ENCODE measurements at regions not wholly inside any gene's neighbourhood (a gene's known extent, or its start where the extent isn't known, plus 50 kb on each side); places are given as distances from the start of the nearest gene placed in this dataset.
A peak's percentile ranks its signal among the peaks of the same experiment; 100 is the strongest.

GRCh38 chr2:184199274-184199673, 399.1 kb upstream of the ZNF804A start:
- no peak for DNase-seq (ENCODE audit: low read depth)

- DNase-seq (ENCODE audit: low read depth) = no peak
Measured at GRCh38 chr2:184201246-184201645, 397.1 kb upstream of the ZNF804A start.

DNA sequence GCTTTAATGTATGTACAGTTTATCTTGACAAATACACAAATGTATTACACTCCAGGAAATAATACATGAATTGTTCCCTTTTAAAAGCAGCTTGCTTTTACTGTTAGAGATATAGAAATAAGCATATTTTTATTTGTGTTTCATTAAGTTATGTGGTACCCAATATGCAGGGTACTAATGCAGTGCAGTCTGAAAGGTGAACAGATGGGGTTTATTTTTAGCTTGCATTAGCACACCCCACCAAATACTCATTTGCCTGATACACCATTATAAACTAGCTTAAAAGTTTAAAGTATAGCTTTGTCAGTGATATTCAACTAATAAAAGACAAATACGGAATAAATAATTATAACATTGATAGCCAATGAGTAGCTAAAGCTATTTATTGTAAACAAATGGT, 394.7 kb upstream of the ZNF804A start:
- no peak for DNase-seq (ENCODE audit: low read depth)

DNA sequence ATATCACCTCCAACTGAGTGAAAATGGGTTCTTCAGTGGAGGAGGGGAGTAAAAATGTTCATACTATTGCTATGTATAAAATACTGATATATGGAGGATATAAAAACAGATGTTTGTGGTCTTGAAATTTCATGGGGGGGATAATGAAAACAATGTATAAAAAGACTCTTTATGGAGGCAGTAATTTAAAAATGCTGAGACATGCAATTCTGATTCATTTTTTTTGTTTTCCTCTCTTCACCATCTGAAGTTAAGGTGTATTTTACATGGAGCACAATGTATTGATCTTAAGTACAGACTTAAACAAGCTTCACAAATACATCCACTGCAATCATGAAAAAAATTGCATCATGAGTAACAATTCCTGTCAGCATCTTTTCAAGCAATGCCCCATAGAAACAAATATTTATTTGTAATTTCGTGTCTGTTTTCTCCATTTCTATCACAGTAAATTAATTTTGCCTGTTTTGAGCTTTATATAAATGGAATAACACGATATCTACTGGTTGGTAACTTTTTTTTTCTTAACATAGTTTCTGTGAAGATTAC, 393.2 kb upstream of the ZNF804A start:
- DNase-seq (ENCODE audit: low read depth) = no peak

DNA sequence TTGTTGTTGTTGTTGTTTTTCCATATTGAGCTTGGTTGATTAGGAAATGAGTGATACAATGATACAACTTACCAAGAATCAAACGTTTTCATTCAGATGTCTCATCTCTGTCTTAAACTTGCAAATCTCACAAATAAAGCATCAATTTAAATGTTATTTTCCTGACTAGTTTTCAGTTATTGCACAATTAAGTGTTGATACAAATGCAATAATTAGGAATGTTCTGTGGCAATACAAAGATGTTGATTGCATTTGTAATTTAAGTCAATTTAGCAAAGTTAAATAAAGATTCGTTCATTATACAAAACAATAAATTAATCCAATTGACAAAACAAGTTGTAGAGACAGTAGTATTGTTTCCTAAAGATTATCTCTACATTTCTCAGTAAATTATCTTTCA, 392.3 kb upstream of the ZNF804A start:
- no peak for DNase-seq (ENCODE audit: low read depth)

DNA sequence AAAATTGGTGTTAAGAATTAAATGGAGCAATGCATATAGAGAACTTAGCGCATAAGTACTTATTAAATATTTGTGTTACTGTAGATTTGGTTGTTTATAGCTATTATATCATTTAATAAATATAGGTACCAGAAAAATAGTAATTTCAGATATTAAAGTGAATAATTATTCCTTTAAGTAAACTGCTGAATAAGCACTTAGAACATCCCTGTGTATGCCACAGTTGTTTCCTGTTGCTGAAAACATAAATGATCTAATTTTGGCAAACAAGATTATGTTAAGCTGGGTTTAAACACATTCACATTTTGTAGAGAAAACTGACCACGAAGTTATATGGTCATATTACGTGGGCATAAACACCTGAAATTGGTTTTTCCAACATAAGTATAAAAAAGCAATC, 388.0 kb upstream of the ZNF804A start:
- no peak for DNase-seq (ENCODE audit: low read depth)

DNA sequence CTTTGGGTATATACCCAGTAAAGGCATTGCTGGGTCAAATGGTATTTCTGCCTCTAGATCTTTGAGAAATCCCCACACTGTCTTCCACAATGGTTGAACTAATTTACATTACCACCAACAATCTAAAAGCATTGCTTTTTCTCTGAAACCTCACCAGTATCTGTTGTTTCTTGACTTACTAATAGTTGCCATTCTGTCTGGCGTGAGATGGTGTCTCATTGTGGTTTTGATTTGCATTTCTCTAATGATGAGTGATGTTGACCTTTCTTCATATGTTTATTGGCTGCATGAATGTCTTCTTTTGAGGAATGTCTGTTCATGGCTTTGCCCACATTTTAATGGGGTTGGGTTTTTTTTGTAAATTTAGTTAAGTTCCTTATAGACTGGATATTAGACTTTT, 382.6 kb upstream of the ZNF804A start:
- DNase-seq (ENCODE audit: low read depth) = peak; percentile 3

- no peak for DNase-seq (ENCODE audit: low read depth)
Measured at GRCh38 chr2:184256611-184257010, 341.7 kb upstream of the ZNF804A start.

DNA sequence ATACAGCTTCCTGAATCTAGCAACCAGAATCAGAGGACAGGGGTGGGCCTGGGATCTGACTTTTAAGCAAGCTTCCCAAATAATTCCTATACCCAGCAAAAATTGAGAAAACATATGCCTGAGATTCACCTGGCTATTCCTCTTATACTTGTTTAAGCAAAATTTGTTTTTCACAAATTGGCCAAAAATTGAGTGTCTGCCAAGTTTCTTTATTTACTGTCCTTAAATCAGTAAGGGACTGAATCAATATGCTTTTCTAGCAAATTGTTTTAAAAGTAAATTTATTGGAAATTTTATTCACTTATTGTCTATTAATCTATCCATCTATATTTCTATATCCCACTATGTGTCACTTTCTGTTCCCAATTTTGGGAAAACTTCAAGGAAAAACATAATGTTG, 337.0 kb upstream of the ZNF804A start:
- DNase-seq (ENCODE audit: low read depth) = no peak

DNA sequence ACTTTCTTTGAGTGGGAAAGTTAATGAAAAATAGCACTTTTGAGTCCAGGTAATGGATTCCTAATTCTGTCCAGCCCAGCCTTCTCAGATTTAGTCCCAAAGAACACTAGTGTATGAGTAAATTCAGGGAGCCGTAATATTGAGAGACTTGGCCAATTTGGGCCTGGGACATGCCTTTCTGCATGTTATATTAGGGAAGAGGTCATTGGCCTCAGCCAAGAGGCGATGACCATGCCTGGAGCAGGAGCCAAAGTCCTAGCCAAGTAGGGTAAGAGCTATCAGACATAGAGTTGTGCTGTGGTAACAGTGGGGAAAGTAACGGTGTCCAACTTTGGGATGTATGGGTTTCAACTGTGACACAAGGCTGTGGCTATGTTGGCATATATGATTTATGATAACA, 336.5 kb upstream of the ZNF804A start:
- DNase-seq (ENCODE audit: low read depth) = no peak

DNA sequence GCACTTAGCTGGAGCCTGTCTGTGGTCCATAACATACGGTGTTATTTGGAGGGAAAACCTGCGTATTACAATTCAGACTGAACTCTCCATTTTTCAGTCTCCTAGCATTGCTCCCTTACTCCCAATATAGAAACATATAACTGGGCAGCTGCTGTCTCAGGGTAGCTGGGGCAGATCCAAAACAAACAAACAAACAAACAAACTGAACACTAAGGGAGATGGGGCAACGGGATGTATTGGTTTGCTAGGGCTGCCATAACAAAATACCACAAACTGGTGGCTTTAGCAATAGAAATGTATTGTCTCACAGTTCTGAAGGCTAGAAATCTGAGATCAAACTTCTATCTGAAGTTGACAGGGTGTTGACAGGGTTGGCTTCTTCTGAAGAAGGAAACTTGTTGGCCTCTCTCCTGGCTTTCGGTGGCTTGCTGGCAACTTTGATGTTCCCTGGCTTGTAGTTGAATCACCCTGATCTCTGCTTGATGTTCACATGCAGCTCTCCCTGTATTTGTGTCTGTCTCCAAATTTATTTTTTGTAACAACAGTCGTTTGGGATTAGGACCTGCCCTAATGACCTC, 329.3 kb upstream of the ZNF804A start:
- DNase-seq (ENCODE audit: low read depth) = no peak

- no peak for DNase-seq (ENCODE audit: low read depth)
Measured at GRCh38 chr2:184270660-184271059, 327.7 kb upstream of the ZNF804A start.

- DNase-seq (ENCODE audit: low read depth) = no peak
Measured at GRCh38 chr2:184272056-184272455, 326.3 kb upstream of the ZNF804A start.

- DNase-seq (ENCODE audit: low read depth) = no peak
Measured at GRCh38 chr2:184294831-184295230, 303.5 kb upstream of the ZNF804A start.

DNA sequence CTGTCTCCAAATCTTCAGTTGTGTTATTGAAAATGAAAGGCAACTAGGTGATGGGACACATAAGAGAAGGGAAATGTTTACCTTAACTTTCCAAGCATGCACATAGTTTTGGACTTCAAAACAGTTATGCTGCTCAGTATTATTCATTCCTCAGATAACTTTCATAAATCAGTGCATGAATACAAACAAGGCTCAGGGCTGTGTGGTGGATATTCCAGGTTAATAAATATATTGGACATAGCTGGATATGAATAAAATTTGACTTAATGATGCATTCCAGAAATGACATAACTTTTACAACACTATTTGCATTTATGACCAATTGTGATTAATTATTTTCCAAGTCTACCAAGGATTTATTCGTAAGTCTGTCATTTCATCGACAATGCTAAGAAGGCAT, 301.2 kb upstream of the ZNF804A start:
- DNase-seq (ENCODE audit: low read depth) = no peak

- DNase-seq (ENCODE audit: low read depth) = no peak
Measured at GRCh38 chr2:184302506-184302905, 295.8 kb upstream of the ZNF804A start.

DNA sequence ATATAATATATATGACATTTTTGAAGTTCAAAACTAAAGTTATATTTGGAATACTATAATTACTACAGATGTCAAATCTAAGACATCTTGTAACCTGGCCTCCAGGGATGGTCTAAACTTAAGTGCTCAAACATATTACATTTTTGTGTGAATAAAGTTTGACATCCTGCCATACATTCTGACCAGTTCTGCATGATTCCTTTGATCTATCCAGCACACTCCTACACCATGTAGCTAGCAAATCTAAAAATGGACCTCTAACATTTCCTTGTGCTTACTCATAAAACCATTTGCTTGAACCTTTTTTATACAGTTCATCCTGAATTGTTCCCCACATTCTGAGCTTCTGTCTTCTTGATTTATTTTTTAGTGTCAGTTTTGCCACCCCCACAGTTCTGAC, 294.3 kb upstream of the ZNF804A start:
- no peak for DNase-seq (ENCODE audit: low read depth)

DNA sequence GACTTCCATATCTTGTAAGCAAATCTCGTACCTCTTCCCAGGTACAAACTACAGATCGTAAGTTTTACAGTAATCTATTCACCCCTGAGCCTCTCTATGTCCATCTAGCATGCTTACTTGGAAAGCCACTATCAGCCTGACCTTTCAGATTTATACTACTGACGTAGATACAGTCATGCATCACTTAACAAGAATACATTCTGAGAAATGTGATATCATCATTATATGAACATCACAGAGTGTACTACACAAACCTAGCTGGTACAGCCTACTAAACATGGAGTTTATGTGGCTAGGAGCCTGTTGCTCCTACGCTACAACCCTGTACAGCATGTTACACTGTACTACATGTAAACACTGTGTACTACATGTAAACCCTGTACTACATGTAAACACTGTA, 293.2 kb upstream of the ZNF804A start:
- DNase-seq (ENCODE audit: low read depth) = no peak

DNA sequence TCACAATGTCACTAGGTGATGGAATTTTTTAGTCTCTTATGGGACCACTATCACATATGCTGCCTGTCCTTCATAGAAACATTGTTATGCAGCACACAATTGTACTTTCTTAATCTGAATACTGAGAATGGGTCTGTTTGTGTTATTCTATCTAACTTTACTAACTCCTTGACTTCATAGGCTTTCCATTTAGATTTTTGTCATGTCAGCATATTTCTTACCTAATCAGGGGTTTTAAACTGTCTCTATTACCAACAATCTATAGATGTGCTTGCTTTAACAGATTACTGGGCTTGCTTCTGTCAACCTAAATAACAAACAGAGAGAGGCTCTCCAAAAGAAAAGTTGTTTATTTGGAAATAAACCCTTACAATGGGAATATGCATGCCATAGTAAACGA, 289.6 kb upstream of the ZNF804A start:
- no peak for DNase-seq (ENCODE audit: low read depth)

DNA sequence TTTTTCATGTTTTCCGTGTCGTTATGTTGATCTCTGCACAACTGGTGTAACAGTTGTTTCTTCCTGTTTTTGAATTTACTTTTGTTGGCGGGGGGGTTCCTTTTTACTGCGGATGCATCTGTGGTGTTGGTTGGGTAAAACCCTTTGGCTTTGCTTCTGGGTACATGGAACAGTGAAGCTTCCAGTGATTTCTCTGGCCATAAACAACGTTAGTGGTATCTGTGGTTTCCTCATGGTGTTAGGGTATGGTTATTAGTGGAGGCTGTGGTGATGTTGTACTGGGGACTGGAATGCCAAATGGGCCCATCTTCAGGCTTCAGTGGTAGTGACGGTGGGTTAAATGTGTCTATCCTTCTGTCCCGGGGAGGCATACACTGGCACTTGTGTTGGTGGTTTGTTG, 285.4 kb upstream of the ZNF804A start:
- no peak for DNase-seq (ENCODE audit: low read depth)

DNA sequence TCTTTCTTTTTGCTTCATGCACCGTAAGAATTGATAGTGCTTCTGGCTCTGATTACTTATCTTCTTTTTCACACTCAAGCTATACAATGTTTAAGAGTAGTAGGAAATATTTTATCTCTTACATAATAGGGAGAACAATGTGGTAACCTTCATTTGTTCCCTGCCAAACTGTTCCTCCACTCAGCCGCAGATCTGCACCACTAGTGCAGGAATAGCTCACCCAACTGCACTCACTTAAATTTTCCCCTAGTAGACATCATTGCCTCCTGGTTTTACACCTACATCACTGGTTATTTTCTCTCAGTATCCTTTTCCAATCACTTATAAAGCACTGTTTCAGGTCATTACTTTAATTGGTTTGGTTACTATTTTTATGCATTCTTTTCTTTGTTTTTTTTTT, 283.5 kb upstream of the ZNF804A start:
- DNase-seq (ENCODE audit: low read depth) = no peak

DNA sequence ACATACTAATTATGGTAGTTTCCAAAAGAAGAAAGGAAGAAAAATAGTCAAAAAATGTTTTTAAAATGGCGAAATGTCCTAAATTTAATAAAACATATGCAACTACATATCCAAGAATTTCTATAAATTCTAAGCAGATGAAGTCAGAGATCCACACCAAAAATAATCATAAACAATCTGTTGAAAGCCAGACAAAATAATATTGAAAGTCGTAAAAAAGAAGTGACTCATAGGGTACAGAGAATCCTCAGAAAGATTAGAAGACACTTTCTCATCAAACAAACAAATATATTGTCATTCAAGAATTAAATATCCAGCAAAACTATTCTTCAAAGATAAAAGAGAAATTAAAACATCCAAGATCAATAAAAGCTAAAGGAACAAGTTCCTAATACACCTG, 281.4 kb upstream of the ZNF804A start:
- no peak for DNase-seq (ENCODE audit: low read depth)

DNA sequence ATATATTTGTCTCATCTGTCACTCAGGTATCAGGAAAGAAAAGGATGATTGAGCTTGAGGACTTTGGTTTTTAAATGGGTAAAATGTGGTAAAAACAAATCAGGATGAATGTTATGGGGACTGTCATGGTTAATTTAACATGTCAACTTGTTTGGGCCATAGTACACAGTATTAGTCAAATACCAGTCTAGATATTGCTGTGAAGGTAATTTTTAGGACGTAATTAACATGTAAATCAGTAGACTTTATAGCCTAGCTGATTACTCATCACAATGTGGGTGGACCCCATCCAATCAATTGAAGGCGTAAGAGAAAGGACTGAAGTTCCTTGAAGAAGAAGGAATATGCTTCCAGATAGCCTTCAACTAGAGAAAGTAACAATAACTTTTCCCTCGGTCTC, 275.7 kb upstream of the ZNF804A start:
- DNase-seq (ENCODE audit: low read depth) = no peak

DNA sequence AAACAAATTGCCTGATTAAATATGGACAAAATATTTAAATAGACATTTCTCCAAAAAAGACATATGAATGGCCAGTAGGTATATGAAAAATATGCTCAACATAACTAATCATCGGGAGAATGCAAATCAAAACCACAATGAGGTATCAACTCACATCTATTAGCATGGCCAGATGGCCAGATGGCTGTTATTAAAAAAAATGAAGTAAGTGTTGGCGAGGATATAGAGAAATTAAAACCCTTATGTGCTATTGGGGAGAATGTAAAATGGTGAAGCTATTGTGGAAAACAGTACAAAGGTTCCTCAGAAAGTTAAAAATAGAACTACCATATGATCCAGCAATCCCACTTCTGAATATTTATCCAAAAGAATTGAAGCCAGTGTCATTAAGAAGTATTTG, 272.3 kb upstream of the ZNF804A start:
- DNase-seq (ENCODE audit: low read depth) = no peak
